Heart left ventricle (tissue), 13 donors: ENCODE measurements at regions not wholly inside any gene's neighbourhood (a gene's known extent, or its start where the extent isn't known, plus 50 kb on each side); places are given as distances from the start of the nearest gene placed in this dataset.

Experiments used
- CTCF ChIP-seq, 12 donors: fragments of 200-600 bp; sonication (generic) in 4 of 12; IDR thresholded peaks; one replicate each; pipeline versions ENCODE4 v1.5.0 to v1.8.0; 2018 to 2022; ENCODE audit warnings: antibody characterized with exemption in 12 of 12, mild to moderate bottlenecking in 5 of 12
- POLR2A ChIP-seq, 2 donors: fragments of 450-650 bp; IDR thresholded peaks; one replicate each; pipeline ENCODE4 v1.6.1; 2017; ENCODE audit warnings: antibody characterized with exemption in 2 of 2, mild to moderate bottlenecking in 2 of 2, moderate library complexity in 2 of 2
- donor health status: ischemic (EF 13 %, LVEDD 7.1; RV severe dilation, severe dysfunction).
- donor health status: DM: no; HTN: yes; CAD: no.
- donor health status: DM: no; HTN: no; CAD: no.
- donor health status: ischemic (EF 25% LVEDD 6.9; RV normal size, moderate dysfunction).
- donor health status: ischemic (EF 25% LVEDD 5.7; RV mildly dilated, moderate dysfunction).
- donor health status: ischemic (EF 35%, LVEDD 5.7; RV mildly dilated, moderate dysfunction).
- donor health status: nonischemic (EF 11% LVEDD 7.7; RV severe dilation, severe dysfunction).
- donor health status: DM: yes; HTN: yes; CAD: no.
- donor health status: PGD.
- donor health status: ischemic (EF 29% LVEDD 5.4; RV normal size, mild dysfunction).
- donor health status: nonischemic (EF 23%, LVEDD 6.1; RV moderate dilation, normal function).

GRCh38 chr17:6255322-6255721 is 179.6 kb downstream of the AIPL1 start:
- no peak for TF ChIP-seq CTCF (IDR thresholded peaks at IDR 0.05)
- TF ChIP-seq POLR2A (IDR thresholded peaks at IDR 0.05), result no peak
